ENCODE measurements at regions not wholly inside any gene's neighbourhood (a gene's known extent, or its start where the extent isn't known, plus 50 kb on each side); places are given as distances from the start of the nearest gene placed in this dataset.
A peak's percentile ranks its signal among the peaks of the same experiment; 100 is the strongest.

GRCh38 chr6:151722342-151722741 is 85.1 kb upstream of the ESR1 start:
- in situ Hi-C loops (cut with MboI), result no loop called here
- H3K4me2 ChIP-seq (ENCODE audit: control insufficient read depth, insufficient read depth), result no peak overlapping the region
- H3K9ac ChIP-seq (ENCODE audit: control insufficient read depth, insufficient read depth, low read length), result no peak overlapping the region
- peak; percentile 39; the same call in 1 of the 2 replicates for TF ChIP-seq PAX5 (IDR thresholded peaks at IDR 0.05; ENCODE audit: borderline replicate concordance, low read depth, low read length)
- peak; percentile 53 to 62; a peak in 2 of 4 replicates for TF ChIP-seq BHLHE40 (IDR thresholded peaks at IDR 0.05; ENCODE audit: borderline replicate concordance in 1 of 2, low read depth in 2 of 2, low read length in 1 of 2)
- TF ChIP-seq IKZF1 (conservative IDR thresholded peaks at IDR 0.05), result peak; percentile 62
- 0 out of 2 replicates have a peak, but pooled peaks have one; percentile 8 for TF ChIP-seq SPI1 (IDR thresholded peaks at IDR 0.05; ENCODE audit: borderline replicate concordance, insufficient read depth, low read depth, low read length)
- peak; percentile 44 to 57; a peak in 2 of 4 replicates for TF ChIP-seq IKZF2 (IDR thresholded peaks at IDR 0.05)
- TF ChIP-seq, protein P1, sequence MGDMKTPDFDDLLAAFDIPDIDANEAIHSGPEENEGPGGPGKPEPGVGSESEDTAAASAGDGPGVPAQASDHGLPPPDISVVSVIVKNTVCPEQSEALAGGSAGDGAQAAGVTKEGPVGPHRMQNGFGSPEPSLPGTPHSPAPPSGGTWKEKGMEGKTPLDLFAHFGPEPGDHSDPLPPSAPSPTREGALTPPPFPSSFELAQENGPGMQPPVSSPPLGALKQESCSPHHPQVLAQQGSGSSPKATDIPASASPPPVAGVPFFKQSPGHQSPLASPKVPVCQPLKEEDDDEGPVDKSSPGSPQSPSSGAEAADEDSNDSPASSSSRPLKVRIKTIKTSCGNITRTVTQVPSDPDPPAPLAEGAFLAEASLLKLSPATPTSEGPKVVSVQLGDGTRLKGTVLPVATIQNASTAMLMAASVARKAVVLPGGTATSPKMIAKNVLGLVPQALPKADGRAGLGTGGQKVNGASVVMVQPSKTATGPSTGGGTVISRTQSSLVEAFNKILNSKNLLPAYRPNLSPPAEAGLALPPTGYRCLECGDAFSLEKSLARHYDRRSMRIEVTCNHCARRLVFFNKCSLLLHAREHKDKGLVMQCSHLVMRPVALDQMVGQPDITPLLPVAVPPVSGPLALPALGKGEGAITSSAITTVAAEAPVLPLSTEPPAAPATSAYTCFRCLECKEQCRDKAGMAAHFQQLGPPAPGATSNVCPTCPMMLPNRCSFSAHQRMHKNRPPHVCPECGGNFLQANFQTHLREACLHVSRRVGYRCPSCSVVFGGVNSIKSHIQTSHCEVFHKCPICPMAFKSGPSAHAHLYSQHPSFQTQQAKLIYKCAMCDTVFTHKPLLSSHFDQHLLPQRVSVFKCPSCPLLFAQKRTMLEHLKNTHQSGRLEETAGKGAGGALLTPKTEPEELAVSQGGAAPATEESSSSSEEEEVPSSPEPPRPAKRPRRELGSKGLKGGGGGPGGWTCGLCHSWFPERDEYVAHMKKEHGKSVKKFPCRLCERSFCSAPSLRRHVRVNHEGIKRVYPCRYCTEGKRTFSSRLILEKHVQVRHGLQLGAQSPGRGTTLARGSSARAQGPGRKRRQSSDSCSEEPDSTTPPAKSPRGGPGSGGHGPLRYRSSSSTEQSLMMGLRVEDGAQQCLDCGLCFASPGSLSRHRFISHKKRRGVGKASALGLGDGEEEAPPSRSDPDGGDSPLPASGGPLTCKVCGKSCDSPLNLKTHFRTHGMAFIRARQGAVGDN (IDR thresholded peaks at IDR 0.05), result 0 out of 2 replicates have a peak, but pooled peaks have one; percentile 34
- TF ChIP-seq BCLAF1 (IDR thresholded peaks at IDR 0.05), result no peak
- TF ChIP-seq SMARCA5 (IDR thresholded peaks at IDR 0.05), result no peak
- DNase-seq (ENCODE audit: low read depth, low spot score) (no peak), FAIRE-seq (no peak), ATAC-seq (peak; percentile 78)
- no peak overlapping the region for H2AFZ ChIP-seq (ENCODE audit: control insufficient read depth, low read depth, low read length)
- no TSS peak for BruUV-seq (replicated peaks)
- intact Hi-C loops (cut with micrococcal nuclease; ENCODE audit: unreplicated experiment), result loop anchor here (1.0 kb wide), 1 partner anchor 31 kb away; no protein-coding TSS in a partner anchor
- no peak overlapping the region for H3K4me3 ChIP-seq
- H4K20me1 ChIP-seq (ENCODE audit: control insufficient read depth, insufficient read depth), result no peaks in the 10 kb centered on the region
- no peaks in the 10 kb centered on the region for H3K79me2 ChIP-seq (ENCODE audit: control insufficient read depth, insufficient read depth, low read length)
- ChIA-PET CTCF (interaction anchor here (0.9 to 3.5 kb wide), 5 partner anchors 17 to 43 kb away, joined by 3 to 11 read pairs (median 4); no protein-coding TSS in a partner anchor), SMC1A (ENCODE audit: uncharacterized antibody, unreplicated experiment) (interaction anchor here (0.8 to 11.6 kb wide), 7 partner anchors 18 to 579 kb away, joined by 3 to 89 read pairs (median 3); no protein-coding TSS in a partner anchor), POLR2A (interaction anchor here (0.7 to 2.0 kb wide), 4 partner anchors 15 to 34 kb away, joined by 3 to 11 read pairs (median 3); no protein-coding TSS in a partner anchor), RAD21 (ENCODE audit: unreplicated experiment) (interaction anchor here (1.1 to 2.5 kb wide), 6 partner anchors 17 to 43 kb away, joined by 3 to 15 read pairs (median 5); no protein-coding TSS in a partner anchor)
- 0% methylated on average over 4 of the region's 4 CpGs for WGBS (ENCODE audit: insufficient coverage, insufficient replicate concordance, low lambda C conversion rate, missing lambda C conversion rate)
- H3K27ac ChIP-seq (ENCODE audit: control insufficient read depth, insufficient read depth), result no peak overlapping the region
- H3K36me3 ChIP-seq (ENCODE audit: control insufficient read depth in 2 of 2, insufficient read depth in 2 of 2, low read length in 1 of 2), result no peaks in the 10 kb centered on the region
- H3K27me3 ChIP-seq (replicated peaks in 1 of 2; ENCODE audit: control insufficient read depth in 2 of 2, insufficient read depth in 2 of 2, low read length in 1 of 2), result no peaks in the 10 kb centered on the region
- no peaks in the 10 kb centered on the region for H3K9me3 ChIP-seq (replicated peaks; ENCODE audit: control insufficient read depth, insufficient read depth, low read length)
- peaks cover 7% of the 10 kb centered on the region for H3K4me1 ChIP-seq (ENCODE audit: control insufficient read depth, insufficient read depth, low read length)

All from GM12878 (cell line).